NOMO-1 treated with dmso at 0.1 percent for 144 hours (cell line): ENCODE measurements at regions not wholly inside any gene's neighbourhood (a gene's known extent, or its start where the extent isn't known, plus 50 kb on each side); places are given as distances from the start of the nearest gene placed in this dataset.

Source experiments
- DNase-seq: peaks from one replicate; lab custom pipeline; 2025; ENCODE audit not compliant: unreplicated experiment; lab: John Stamatoyannopoulos, UW

DNA sequence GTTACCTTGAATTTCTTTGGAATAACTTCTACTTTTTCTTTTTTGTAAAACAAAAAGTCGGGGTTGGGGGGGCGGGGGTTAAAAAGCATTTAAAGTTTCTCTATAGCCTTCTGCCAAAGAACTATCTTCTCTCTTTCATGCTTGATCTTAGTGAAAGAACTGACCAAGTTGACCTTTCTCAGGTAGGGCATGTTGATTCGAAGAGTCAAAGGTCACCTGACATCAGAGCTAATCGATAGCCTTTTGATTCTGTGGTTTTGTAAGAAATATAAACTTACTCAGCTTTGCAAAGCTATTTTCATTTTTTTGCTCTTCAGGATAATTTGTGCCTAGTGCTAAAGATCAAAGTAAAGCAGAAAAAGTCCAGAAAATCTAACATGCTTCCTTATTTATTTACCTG, 181.5 kb downstream of the IRS2 start:
- DNase-seq = no peak

DNA sequence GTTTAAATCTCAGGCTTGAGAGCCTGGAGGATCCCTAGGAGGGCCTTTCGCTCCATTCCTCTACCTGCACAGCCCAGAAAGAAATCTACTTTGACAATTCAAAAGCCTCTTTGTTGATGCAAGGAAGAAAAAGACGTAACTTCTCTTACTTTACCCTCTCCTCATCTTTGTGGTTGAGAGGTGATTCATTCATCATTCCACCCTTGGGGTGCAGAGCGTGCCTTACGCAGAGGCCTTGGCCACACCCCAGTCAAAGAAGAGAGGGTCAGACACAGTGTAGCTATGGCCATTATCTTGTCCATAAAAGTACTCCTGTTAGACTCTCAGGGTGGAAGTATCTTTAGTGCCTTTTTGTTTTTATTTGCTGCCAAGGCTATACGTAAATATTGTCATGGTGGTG, 184.0 kb downstream of the IRS2 start:
- DNase-seq = no peak

DNA sequence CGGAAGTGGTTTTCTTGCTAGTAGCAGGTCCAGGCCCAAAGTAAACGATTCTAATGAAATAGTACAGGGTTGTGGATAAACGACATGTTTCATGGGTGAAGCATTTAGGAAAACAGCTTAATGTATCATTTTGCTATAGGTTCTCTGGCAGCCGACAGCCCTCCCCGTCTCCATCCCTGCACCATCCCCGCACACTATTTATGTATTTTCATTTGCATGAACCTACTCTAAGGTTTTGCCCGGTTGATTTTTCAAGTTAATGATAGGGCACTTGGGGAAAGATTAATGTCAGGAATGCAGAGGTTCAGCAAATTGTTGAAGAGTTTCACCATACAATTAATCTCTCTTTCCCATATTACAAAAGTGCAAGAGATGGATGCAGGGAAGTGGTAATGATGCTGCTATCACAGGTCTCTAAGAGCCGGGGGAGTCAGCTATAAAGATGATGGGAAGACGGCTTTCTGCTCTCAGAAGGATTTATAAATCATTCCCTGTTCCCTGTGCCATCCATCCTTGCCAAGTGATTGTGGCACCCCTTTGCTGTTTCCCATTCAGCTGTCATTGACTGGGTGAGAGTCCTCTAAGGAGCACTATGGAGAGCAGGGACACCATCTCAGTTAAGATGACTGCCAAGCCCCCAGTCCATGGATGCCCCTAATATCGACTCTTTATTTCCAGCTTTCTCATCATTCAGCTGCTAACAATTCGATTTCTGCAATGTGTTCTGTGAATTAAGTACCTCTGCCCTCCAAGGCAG, 186.3 kb downstream of the IRS2 start:
- no peak for DNase-seq

- DNase-seq = no peak
These were observed 190.9 kb downstream of the IRS2 start for GRCh38 chr13:109595471-109595870.

DNA sequence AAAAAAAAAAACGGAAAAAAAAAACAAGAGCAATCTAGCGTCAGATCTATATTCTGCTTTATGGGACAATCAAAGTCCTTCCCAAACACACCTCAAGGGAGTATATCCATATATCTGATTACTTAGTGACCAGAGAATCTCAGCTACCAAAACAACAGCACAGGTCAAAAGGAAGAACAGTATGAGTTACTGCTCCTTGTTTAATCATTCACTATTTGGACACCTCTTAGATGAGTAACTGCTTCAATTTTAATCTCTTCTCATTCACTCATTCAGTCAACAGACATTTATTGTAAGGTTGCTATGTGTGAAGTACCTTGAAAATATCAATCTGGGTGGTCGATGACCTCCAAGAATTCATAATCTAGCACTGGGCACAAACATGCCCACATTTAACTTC, 193.2 kb downstream of the IRS2 start:
- no peak for DNase-seq

- no peak for DNase-seq
These were observed 193.6 kb downstream of the IRS2 start for GRCh38 chr13:109592770-109593169.

DNA sequence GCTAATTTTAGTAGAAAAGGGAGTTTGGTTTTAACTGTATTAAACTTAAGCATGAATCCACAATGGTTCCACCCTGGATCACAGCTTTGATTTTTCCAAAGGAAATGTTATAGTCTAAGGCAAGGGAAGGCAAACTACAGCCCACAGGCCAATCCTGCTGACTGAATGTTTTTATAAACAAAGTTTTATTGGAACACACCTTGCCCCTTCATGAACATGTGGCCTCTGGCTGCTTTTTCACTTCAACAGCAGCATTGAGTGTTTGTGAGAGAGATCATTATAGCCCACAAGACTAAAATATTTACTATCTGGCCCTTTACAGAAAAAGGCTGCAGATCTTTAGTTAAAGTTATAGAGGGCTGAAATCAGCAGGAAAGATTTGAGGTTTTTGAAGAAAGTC, 198.7 kb downstream of the IRS2 start:
- DNase-seq = no peak

DNA sequence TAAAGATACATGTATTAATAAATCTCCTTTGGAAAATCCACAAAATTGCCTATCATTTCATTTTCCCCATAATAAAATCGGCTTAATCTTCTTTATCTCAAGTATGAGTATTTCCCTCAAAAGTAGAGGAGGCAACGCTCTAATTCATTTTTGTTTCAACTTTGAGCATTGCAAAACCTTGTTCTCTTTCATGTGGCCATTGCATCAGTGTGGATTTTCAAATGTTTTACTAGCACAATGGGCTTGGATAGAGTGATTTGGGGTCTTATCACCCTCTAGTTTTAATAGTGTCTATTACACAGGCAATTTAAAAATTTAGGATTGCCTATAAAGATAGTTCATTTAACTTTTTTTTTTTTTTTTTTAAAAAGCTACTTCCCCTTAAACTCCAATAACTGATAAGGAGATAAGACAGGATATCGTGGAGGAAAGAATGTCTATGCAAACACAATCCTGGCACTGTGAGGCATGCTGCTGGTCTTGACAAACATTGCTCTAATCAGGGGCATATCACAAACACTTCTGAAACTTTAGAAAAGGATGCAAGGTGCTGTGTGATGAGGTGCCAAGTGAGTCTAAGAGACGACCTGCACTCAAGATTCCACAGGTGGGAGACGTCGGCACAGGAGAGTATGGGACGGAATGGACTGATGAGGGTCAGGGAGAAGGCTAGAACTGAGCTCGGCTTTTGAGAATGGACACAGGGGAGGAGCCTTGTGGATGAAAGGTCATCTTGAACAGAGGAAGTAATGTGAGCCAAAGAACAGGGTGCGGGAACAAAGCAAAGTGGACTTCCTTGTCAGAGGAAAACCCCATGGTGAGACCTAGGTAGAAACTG, 199.7 kb downstream of the IRS2 start:
- DNase-seq = no peak

GRCh38 chr13:109584844-109585361, 201.5 kb downstream of the IRS2 start:
- DNase-seq = no peak

GRCh38 chr13:109577191-109577700, 209.1 kb downstream of the IRS2 start:
- no peak for DNase-seq

DNA sequence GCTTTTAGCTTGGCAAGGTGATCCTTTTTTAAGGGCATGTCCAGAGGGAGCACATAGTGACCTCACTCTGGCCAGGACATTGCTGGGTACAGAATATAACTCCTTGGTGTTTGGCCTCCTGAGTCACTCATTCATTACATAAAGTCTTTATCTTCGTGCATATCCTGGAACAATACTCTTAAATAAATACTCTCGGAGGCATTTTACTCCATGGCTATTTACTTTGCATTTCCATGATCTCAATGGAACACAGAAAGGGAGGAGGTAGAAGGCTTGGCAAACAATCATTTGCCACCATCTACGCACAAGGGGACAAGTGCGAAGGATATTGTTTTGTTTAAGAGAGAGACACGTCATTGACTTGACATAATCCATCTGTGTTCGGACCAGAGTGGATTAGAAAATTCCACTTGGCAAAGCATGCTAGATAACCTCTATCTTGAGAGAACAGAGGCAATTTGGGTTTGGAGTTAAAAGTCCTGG, 210.0 kb downstream of the IRS2 start:
- DNase-seq = no peak

GRCh38 chr13:109575821-109576220, 210.6 kb downstream of the IRS2 start:
- no peak for DNase-seq

DNA sequence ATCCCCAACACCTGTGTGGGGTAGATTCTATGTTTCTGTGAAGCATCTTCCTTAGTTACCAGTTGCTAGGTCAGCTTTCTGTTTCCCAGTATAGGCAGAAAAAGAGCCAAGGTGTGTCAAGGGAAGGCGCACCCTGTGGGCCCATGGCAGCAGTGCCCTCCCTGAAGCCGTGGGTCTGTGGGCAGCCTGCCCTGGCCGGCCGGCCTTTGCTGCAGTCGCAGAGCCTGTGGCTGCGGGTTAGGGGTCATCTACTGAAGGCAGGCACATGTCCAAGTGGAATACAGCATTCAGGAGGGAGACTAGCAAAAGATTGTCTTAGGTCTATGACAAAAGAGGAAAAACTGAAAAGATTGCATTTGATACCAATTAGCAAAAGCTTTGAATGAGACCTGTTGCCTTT, 214.0 kb downstream of the IRS2 start:
- DNase-seq = no peak

DNA sequence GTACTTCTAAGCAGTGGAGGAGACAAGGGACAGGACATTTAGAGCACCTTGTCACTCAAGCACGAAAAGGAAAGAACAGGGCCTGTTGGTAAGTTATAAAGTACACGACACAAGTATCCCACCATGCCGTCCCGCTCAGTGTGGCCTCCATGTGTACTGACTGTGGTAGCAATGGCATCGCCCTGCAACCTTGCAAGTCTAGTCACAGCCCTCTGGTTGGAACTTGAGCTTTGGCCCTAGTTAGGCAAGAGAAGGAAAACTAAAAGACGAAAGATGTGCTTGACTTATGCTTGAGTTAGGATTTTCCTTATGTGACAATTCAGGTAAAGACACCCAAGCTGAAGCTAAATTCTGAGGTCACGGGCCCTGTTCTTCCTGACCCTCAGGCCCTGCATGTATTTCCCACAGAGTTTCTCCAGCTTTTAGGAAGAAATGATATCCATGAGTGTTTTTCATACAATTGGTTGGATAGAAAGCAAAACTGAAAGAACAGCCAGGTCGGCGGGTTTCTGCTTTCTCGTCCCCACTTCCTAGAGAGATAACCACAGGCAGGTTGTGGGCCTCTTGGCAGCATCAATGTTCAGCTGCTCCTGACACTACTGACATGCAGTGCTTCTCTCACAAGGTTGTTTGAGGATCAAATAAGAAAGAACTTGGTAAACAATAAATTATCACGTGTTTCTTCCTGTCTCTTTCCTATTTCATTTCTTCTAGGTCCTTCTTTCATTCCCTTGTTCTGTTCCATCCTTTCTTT, 216.2 kb downstream of the IRS2 start:
- DNase-seq = peak; percentile 60

- DNase-seq = no peak
These were observed 218.0 kb downstream of the IRS2 start for GRCh38 chr13:109568339-109568818.

- DNase-seq = no peak
These were observed 219.1 kb downstream of the IRS2 start for GRCh38 chr13:109567315-109567714.

DNA sequence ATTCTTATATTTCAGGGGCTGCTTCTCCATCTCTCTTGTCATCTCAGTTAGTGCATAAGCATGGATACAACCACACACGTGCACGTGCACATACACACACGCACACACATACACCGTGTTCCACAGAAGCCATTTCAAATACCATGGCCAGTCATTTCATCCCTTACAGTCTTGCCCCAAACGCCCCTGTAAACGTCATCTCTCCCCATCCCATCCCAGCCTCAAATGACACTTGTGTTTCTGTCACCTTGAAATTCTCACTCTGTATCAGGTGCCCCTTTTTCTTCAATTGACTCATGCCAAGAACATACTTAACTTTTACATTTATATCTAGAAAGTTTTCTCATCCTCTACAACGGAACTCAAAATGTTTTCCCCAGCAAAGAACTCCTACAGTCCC, 220.5 kb downstream of the IRS2 start:
- no peak for DNase-seq

DNA sequence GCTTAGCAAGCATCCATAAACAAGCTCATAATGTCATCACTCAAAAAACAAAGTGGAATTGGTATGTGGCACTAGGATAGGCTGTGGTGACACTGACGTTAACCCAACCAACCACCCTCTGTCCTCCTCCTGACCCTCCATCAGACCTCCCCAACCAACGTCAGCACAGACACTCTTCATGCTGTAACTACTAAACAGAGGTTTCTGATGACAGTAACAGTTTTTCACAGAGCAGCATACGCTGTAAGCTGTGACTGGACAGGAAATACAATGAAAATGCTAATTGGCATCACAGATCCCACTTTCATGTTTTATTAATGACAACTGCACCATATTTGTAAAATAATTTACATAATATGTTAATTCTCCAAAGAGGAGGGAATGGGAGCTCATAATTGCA, 238.0 kb downstream of the IRS2 start:
- no peak for DNase-seq

DNA sequence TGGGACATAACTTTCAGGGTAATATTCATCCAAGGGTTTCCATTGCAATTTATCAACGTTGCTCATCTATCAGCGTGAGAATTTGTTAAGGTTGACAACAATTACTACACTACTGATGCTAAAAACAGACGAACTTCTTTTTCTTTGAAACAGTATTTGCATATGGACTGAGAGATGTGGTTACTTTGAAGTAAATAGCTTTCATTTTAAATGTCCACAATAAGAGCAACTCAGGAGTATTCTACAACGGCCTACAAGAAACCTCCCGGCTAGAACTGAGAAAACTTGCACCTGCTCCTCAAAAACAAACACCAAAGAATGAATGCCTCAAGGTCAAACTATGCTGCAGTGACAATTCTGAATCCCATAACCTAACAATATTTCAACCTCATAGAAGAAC, 238.4 kb downstream of the IRS2 start:
- DNase-seq = no peak

- DNase-seq = no peak
These were observed 240.5 kb downstream of the IRS2 start for GRCh38 chr13:109545931-109546330.

DNA sequence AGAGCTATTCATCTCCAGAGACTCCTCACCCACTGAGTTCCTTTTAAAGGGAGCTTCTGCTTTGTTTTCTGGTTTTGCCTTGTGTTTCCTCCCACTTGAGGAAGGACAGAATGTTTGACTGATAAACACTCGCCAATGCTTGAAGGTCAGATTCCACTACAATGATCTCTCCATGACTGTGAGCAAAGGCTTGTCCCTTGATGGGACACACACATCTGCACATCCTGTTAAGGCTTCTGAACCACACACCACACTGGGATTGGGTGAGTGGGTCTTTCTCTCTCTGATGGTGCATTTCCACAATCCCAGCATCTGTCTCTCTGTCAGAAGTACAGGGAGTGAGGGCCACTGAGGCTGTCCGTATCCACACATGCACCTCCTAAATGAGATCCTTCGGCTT, 245.3 kb downstream of the IRS2 start:
- DNase-seq = no peak
